RCC 7860 (cell line): ENCODE measurements at regions not wholly inside any gene's neighbourhood (a gene's known extent, or its start where the extent isn't known, plus 50 kb on each side); places are given as distances from the start of the nearest gene placed in this dataset.
"Not testable (repeated sequence)": the region's sequence is repeated elsewhere in the genome, so short reads cannot be mapped to it uniquely, and the experiment has no call there.

Source experiments
- DNase-seq: peaks from one replicate; pipeline ENCODE4 v3.0.0-alpha.2; 2015; ENCODE audit warnings: low spot score
- FAIRE-seq: peaks from 2 replicates; lab custom pipeline; 2012; peaks lifted over from hg19 to GRCh38; lab: Jason Lieb, UNC

GRCh38 chr14:105687171-105688022 is 161.0 kb downstream of the TMEM121 start:
- not testable (repeated sequence) for FAIRE-seq, DNase-seq

- FAIRE-seq, DNase-seq: not testable (repeated sequence)
Measured at GRCh38 chr14:105688023-105688351, 161.6 kb downstream of the TMEM121 start.

- not testable (repeated sequence) for DNase-seq, FAIRE-seq
Measured at GRCh38 chr14:105688664-105689221, 162.4 kb downstream of the TMEM121 start.

- FAIRE-seq, result no peak
Measured at GRCh38 chr14:105689722-105690121, 163.3 kb downstream of the TMEM121 start.

GRCh38 chr14:105690671-105691070 is 164.3 kb downstream of the TMEM121 start:
- FAIRE-seq (no peak), DNase-seq (no peak)

More at GRCh38 chr14:105689722-105690121, 163.3 kb downstream of the TMEM121 start:
- no peak for DNase-seq

GRCh38 chr14:105691321-105692109 is 165.1 kb downstream of the TMEM121 start:
- FAIRE-seq, DNase-seq: not testable (repeated sequence)

GRCh38 chr14:105692110-105692685 is 165.8 kb downstream of the TMEM121 start:
- DNase-seq, FAIRE-seq: not testable (repeated sequence)

- DNase-seq (no peak), FAIRE-seq (no peak)
Measured at GRCh38 chr14:105694961-105695360, 168.6 kb downstream of the TMEM121 start.

GRCh38 chr14:105696388-105696787 is 170.0 kb downstream of the TMEM121 start:
- not testable (repeated sequence) for FAIRE-seq, DNase-seq

- FAIRE-seq, DNase-seq: not testable (repeated sequence)
Measured at GRCh38 chr14:105697414-105697813, 171.0 kb downstream of the TMEM121 start.

- DNase-seq, FAIRE-seq: not testable (repeated sequence)
Measured at GRCh38 chr14:105697955-105698354, 171.6 kb downstream of the TMEM121 start.

- not testable (repeated sequence) for FAIRE-seq, DNase-seq
Measured at GRCh38 chr14:105698940-105699556, 172.7 kb downstream of the TMEM121 start.

GRCh38 chr14:105699706-105700105 is 173.3 kb downstream of the TMEM121 start:
- not testable (repeated sequence) for DNase-seq, FAIRE-seq

- DNase-seq, FAIRE-seq: not testable (repeated sequence)
Measured at GRCh38 chr14:105700146-105700545, 173.8 kb downstream of the TMEM121 start.

GRCh38 chr14:105700622-105701288 is 174.4 kb downstream of the TMEM121 start:
- DNase-seq (no peak), FAIRE-seq (no peak)

GRCh38 chr14:105701456-105702274 is 175.3 kb downstream of the TMEM121 start:
- DNase-seq (no peak), FAIRE-seq (no peak)

- FAIRE-seq (no peak), DNase-seq (no peak)
Measured at GRCh38 chr14:105702275-105702817, 176.0 kb downstream of the TMEM121 start.

- FAIRE-seq, DNase-seq: not testable (repeated sequence)
Measured at GRCh38 chr14:105703044-105703665, 176.8 kb downstream of the TMEM121 start.
